Lung microvascular endothelial cell (primary cell): ENCODE measurements at regions not wholly inside any gene's neighbourhood (a gene's known extent, or its start where the extent isn't known, plus 50 kb on each side); places are given as distances from the start of the nearest gene placed in this dataset.
"Not testable (repeated sequence)": the region's sequence is repeated elsewhere in the genome, so short reads cannot be mapped to it uniquely, and the experiment has no call there.

ENCODE experiments used
- DNase-seq, 2 donors: peaks; one replicate each; pipeline versions ENCODE4 v3.0.0 to v3.0.0-alpha.2; 2010; ENCODE audit warnings: low read depth in 2 of 2

DNA sequence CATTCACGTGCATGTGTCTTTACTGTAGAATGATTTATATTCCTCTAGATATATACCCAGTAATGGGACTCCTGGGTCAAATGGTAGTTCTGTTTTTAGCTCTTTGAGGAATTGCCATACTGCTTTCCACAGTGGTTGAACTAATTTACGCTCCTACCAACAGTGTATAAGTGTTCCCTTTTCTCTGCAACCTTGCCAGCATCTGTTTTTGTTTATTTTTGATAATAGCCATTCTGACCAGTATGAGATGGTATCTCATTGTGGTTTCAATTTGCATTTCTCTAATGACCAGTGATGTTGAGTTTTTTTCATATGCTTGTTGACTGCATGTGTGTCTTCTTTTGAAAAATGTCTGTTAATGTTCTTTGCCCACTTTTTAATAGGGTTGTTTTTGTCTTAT, 236.8 kb upstream of the IRF2BP2 start:
- DNase-seq = not testable (repeated sequence)

DNA sequence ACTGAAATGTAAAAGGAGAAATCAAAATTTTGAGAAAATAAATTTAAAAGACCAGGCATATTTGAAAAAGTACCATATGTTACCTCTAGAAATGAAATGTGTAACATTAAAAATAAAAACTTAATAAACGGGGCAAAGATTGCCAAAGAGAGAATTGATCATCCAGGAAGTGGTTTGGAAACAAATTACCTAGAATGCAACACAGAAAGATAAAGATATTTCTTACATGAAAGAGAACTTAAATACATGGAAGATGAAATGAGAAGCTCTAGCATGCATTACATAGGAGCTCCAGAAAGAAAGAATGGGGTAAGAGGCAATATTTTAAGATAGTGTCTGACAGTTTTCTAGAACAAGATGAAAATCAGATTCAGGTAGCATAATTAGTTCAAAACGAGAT, 235.9 kb upstream of the IRF2BP2 start:
- no peak for DNase-seq

DNA sequence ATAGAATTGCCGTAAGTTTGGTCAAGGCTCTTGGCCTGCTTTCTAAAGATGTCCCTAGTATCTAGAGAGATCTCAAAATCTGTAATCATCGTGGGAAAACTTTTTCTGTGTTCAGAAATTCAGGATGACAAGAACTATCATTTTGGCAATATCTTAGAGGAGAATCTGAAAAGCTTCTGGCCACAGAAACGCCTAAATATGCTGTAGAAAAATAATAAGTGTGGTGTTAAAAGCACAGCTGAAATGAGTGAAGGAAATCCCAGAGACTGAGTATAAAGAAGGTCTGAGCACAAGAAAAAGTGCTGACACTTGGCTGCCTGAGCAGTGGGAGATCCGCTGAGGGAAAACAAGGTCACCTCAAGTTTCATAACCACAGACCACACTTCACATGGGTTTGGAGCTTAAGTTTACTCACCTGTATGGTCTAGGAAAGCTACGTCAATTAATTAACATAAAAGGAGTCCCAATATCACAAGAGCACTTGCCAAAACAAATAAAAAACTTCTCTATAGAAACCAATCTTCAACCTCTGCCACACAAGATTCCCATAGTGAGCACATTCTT, 235.2 kb upstream of the IRF2BP2 start:
- no peak for DNase-seq

DNA sequence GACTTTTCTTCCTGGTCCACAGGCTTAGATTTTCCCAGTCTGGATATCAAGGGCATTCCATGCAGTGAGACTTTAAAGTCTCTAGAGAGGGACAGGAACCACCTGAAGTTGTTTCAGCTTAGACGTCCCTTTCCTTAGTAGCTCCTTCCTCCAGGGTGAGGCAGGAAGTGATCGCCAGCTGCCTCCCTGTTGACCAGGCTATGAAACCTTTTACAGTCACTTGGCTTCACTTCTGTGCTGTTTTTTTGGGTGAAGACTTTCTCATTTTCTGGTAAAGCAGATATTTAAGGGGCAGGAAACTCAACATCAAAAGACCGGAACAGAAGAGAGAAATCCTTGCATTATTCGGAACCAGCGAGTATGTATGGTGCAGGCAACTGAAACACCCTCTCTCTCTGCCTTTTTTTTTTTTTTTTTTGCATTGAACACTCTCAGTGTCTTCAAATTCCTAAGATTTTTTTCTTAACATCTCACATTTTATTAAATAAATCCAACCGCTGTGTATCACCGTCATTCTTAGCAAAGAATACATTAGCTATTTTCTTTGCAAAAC, 234.6 kb upstream of the IRF2BP2 start:
- DNase-seq = peak in 1 of 2 donors; percentile 92

DNA sequence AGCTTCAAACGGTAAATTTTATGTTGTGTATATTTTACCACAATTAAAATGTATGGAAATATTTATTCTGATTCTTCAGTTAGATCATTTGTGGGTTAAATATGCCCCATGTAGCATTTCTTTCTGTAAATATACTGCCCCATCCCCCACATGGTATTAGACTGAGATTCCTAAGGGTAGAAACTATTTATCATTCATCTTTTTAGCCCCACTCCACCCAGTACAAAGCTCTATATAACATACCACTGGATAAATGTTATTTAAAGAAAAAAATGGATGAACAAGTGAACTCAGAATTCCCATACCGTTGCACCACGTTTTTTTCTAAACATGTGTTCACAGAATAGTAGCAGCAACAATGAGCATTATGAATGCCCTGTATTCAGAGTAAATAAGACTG, 234.0 kb upstream of the IRF2BP2 start:
- DNase-seq = no peak

DNA sequence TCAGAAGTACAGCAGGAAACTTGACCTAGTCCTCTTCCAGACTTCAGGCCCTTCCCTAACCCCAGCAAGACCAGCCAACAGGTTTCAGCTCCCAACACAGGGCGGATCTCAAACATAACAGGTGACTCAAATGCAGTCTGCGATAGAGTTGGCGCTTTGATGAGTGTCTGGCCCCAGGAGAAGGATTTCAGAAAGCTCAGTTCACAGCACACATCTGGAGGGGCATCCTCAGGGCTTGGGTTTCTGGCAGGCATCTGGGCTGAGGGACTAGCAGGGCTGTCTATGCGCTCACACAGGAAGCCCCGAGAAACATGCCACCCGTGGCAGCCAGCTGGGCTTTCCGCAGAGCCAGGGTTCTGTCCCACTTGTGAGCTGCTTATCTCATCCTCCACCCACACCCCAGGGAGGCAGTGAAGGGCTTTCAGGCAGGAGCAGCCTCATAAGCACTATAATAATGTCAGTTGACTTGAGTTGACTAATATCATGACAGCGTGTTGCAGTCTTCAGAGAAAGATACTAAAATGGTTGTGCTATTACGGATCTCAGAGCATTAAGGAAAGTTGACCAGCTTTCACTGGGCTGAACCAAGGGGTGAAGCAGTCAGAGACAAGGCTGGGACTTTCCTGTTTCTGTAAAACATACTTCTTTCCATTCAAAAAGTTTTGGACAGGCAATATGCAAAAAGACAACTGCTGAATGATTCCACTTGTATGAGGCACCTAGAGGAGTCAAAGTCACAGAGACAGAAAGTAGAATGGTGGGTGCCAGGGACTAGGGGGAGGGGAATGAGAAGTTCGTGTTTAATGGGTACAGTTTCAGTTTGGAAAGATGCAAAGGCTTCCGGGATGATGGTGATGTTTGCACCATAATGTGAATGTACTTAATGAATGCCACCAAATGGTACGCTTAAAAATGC, 233.0 kb upstream of the IRF2BP2 start:
- DNase-seq = no peak

DNA sequence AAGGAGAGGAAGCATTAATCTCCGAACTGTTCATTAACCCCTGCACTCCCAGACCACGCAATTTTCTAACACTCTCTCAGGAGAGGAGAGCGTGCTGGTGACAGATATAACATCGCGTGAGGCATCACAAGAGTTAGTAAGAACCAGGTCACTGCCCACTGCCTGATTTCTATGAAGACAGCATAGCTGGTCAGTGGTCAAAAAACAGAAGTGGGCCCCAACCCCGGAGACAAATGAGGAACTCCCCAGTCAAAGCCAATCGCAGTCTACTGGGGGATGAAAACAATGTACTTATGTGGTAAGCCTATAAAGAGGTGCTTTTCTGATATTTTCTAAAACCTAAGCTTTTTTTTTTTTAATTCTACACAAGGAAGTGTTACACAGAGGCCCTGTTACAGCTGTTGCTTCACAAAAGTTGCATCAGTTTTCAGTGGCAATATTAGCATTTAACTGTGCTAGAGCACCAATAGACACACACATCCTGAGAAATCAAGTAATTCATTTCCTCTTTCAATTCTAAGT, 231.8 kb upstream of the IRF2BP2 start:
- DNase-seq = no peak

DNA sequence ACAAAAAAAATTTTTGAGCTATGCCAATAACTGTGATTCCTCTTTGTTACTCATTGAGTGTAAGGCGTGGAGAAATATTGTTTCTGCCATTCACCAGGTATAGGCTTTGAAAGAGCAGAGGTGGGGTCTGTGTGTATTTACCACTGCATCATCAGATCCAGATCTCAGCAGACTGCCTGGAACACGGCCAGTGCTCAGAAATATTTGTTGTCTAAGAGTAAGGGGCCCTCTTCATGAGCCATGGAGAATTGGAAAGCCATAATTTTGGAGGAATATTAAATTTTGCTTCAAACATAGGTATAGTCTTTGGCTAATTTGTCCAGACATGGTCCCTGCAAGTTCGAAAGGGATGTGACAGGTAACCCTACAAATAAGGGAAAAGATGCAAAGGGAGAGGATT, 231.3 kb upstream of the IRF2BP2 start:
- DNase-seq = no peak

DNA sequence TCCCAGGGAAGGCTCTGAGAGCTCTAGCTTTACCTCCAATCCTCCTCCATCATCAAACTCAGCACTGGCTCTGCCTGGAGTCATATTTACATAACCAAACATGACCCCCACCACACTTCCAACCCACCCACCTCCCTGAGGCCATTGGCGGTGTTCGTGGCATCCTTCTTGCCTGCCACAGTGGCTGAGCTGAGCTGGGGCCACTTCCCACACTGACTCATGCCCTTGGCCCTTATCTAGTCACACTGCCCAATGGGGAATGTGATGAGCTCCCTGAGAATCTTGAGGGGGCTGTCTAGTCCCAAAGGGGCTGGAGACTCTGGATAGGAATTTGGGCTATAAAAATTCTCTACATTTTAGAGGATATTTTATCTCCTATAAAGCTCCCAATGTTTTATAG, 230.9 kb upstream of the IRF2BP2 start:
- no peak for DNase-seq

DNA sequence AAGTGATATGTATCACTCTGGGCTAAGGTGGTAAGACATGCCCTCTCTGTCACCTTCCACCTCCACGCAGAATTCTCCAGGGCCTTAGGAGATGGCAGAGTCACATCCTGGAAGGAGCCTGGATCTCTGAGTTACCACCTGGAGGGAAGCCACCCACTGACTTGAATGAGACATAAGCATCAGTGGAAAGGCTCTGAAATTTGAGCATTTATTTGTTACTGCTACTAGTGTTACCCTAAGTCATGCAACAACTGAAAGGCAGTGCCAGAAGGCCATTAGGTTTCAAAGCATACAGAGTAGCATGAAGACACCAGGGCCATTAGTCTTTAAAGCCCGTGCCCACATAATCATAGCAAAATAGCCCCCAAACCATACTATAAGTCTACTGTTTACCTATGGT, 230.3 kb upstream of the IRF2BP2 start:
- DNase-seq = no peak

DNA sequence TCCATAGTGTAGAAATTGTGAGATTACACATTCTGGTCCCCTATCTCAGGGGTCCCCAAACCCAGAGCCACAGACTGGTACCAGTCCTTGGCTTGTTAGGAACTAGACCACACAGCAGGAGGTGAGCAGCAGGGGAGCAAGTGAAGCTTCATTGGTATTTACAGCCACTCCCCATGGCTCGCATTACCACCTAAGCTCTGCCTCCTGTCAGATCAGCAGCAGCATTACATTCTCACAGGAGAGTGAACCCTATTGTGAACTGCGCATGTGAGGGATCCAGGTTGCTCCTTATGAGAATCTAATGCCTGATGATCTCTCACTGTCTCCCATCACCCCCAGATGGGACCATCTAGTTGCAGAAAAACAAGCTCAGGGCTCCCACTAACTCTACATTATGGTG, 229.7 kb upstream of the IRF2BP2 start:
- no peak for DNase-seq

DNA sequence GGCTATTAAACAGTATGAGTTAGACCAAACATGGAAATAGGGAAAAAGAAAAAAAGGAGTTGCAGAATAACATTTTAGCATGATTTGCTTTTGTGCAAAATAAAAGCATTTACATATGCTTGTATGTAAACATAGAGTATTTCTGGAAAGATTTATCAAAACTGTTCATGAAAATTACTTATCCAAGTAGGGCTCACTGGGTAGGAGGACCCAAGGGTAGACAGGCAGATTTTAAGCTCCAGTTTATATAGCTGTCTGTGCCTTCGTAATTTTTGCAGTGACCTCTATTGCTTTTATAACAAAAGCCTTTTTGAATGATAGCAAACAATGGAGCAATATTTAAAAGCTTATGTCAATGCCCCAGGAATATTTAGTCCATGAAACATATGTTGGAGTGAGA, 228.8 kb upstream of the IRF2BP2 start:
- DNase-seq = no peak

DNA sequence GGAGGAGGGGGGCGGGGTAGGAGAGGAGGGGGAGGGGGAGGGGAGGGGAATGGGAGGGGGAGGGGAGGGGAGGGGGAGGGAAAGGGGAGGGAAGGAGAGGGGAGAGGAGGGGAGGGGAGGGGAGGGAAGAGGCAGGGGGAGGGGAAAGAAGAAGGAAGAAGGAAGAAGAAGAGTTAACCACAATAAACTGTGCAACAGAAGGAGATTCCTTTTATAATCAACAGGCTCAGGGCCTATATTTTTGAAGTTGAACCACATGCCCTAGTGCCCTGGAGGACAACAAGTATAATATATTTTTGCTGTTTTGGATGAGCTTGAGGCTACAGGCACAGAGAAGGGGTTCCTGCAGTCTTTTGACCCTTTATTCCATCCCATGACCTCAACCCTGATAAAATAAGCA, 228.2 kb upstream of the IRF2BP2 start:
- no peak for DNase-seq

DNA sequence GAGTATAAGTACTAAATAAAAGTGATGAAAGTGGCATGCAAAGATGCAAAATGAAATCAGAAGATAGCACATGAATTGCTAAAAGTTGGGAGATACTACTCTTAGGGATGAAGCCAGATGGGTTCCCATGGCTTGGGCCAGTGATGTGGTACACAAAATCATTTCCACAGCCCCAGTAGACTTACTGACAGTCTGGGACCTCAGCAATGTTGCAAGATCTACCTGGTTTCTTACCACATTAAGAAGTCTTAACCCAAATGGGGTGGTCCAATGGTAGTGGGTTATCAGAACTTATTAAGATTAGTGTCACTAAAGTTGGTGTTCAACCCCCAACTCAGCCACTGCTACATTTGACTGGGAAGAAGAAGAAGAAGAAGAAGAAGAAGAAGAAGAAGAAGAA, 227.7 kb upstream of the IRF2BP2 start:
- DNase-seq = no peak

DNA sequence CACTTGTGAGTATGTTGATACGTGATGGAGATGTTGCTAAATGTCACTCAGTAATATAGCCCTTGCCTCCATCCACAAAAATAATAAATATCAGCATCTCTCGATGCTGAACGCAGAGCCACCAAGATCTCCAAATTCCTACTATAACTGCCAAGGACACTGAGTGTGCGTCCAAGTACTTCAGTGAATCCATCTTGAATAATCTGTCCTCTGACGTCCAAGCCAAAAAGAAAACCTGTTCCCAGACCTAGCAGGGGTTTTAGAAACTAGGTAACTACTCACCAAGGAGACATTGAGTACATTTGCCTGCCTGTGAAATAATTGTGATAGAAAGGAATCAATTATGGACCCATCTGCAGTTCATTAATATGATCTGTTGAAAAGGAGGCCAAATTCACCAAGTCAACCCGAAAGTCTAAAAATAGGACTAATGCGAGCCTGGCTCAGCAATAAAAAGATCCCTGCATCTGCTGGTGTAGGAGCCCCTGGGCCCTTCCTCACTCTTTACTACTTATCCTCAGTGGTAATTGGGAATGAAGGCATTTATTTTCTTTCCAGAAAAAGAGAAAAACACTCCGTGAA, 226.9 kb upstream of the IRF2BP2 start:
- DNase-seq = no peak

DNA sequence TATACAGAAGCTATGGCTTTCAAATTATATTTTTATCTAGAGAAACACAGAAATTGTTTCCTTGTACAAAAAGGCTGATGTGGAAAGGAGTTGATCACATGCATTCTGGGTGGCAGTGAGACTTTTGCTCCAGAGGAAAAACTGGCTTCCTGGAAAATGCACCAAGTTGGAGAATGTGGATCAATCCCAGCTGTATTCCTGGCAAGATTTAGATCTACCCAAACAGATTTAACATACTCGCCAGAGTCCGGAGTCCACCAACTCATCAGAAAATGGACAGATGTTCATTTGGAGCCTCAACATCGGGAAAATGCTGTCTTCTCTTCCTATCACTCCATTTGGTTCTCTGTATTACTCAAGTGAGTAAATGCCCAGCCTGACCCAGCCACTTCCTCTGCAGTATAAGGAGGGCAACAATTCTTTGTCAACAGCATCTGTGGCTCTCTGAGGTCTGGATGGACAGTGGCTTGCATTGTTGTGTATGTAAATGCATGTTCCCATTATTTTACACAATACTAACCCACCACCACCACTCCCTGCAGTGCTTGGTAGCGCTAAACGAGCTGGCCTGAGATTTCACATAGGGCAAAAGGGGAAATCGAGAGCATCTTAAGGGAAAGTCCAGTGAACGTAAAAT, 226.2 kb upstream of the IRF2BP2 start:
- no peak for DNase-seq

DNA sequence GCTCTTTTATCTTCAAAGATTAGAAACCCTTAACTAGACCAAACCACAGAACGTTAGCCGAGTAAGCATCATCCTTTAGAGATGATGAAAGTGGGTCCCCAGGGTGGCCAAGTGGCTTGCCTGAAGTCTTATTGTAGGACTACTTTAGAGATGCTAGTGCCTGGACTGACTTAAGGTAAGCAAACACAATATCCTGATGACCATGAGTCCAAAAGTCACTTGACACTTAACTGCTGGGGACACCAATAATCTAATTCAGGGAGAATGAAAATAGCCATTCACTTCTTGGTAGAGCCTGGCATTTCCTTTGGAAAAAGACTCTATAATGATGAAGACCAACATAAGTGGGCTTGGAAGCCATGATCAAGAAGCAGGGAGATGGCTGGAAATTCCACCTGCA, 225.3 kb upstream of the IRF2BP2 start:
- DNase-seq = no peak

DNA sequence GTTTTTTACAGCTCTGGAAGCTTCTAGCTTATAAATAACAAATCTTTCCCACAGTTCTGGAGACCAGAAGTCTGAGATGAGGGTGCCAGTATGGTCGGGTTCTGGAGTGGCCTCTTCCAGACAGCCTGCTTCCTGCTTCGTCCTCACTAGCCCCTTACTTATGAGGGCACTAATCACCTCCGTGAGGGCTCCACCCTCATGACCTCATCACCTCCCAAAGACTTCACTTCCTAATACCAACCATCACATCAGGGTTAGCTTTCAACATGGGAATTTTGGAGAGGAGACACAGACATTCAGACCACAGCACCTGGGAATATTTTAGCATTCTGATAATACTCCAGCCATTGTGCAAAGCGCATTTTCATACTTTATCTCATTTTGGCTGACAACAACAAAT, 223.7 kb upstream of the IRF2BP2 start:
- no peak for DNase-seq

DNA sequence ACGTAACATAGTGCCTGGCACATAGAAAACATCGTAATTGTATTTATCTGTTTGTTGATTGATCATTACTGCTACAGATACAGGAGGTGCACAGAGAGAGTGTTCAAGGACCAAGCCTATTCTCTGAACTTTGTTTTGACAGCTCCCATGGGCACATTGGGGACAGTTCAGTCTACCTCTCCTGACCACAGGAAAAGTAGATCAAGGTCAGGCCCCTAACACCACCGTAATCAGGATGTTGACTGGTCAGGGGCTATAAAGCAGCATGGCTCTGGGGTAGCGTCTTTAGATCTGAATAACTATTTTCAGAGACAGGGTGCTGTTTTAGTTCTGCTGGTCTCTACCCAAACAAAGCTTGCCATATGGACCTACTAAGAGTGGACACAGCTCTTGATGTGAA, 223.1 kb upstream of the IRF2BP2 start:
- DNase-seq = no peak

DNA sequence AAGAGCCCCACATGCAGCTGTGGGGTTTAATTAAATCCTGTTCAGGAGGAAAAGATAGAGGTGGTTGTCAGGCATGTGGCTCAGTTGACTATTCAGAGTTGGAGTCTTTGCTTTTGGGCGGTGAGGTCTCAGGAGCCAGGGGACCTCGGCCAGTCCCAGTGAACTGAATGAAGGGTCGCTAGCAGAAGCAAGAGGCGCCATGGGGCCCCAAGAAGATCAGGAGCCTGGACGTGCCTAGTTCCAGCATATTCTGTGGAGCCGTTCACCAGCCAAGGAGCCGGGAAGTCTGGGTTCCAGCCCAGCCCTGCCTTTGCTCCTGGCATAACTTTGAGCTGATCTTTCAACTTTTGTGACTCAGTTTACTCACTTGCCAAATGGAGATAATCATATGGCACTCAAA, 217.7 kb upstream of the IRF2BP2 start:
- no peak for DNase-seq

DNA sequence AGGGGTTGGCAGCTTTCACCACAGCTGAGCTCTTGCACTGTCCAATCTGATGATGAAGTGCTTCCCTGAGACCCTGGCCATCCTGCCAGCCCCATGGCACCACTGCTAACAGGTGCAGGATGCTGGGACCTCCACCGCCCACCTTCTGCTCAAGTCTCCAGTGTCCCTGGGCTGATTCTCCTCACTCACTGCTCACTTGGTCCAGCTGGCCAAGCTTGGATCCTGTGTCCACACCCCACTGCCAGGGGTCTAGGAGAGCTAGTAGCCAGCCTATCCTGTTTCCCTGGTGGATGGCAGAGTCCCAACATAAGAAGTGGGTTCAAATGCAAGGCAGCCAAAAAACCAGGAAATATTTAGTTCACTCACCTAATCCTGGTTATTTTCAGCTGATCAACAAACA, 217.2 kb upstream of the IRF2BP2 start:
- DNase-seq = peak in 1 of 2 donors; percentile 90

DNA sequence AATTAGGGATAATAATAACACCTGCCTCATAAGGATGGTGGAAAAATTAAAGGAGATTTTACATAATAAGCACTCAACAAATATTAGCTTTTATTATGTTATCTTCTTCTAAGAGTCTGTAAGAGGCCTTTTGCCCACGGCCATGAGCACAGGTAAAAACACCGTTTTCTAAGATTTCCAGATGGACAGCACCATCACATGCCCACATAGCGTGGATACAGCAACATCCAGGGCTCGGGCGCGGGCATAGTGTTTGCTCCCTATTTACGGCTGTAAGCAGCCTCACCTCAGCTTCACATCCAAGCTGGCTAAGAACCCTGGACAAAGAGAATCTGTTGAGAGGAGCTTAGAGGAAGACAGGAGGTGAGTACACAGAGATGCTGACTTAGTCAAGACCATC, 216.4 kb upstream of the IRF2BP2 start:
- DNase-seq = no peak
